Skin of body (tissue), 1 donor: ENCODE measurements at regions not wholly inside any gene's neighbourhood (a gene's known extent, or its start where the extent isn't known, plus 50 kb on each side); places are given as distances from the start of the nearest gene placed in this dataset.
"Not testable (repeated sequence)": the region's sequence is repeated elsewhere in the genome, so short reads cannot be mapped to it uniquely, and the experiment has no call there.

Experiments
- DNase-seq: peaks from one replicate; lab custom pipeline; 2025; lab: John Stamatoyannopoulos, UW

DNA sequence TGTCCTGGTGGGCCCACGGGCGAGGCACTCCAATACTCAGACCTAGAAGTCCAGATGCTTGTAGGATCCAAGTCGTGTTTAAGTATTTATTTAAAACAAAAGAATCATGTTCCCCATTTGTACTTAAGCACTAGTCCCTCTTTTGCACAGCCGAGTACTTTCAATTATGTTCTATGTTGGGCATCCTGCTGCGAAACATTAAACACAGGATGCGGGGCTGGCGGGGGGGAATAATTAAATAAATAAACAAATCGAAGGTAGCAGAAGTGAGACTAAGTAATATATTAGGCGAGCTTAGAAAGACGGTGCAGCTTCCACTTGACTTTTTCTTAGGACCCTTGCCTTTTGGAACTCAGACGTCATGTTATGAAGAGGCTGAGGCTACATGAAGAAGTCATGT is 1129.2 kb upstream of the ACO1 start:
- no peak for DNase-seq

- DNase-seq: no peak
These were observed 1124.6 kb upstream of the ACO1 start for GRCh38 chr9:31259824-31260223.

GRCh38 chr9:31272456-31273295 is 1111.8 kb upstream of the ACO1 start:
- no peak for DNase-seq

- no peak for DNase-seq
These were observed 1109.0 kb upstream of the ACO1 start for GRCh38 chr9:31275419-31275818.

DNA sequence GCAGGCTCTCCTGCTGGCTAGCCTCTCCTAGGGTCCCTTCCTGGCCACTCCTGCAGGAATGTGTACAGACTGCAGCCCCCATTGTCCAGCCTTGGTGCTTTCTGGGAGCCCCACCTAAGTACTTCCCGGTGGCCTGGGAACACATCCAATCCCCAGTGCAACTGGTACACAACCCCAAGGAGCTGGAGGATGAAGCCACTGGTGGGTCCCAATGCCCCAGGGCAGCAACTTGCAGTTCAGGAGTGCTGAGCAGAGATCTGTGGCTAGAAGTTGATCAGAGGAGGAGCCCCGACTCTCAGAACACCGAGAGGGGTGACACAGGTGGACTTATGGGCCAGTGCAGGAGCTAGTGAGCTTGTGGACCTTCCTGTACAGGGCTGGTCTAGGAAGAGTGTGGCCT is 1093.7 kb upstream of the ACO1 start:
- no peak for DNase-seq

GRCh38 chr9:31302620-31303418 is 1081.6 kb upstream of the ACO1 start:
- DNase-seq: no peak

DNA sequence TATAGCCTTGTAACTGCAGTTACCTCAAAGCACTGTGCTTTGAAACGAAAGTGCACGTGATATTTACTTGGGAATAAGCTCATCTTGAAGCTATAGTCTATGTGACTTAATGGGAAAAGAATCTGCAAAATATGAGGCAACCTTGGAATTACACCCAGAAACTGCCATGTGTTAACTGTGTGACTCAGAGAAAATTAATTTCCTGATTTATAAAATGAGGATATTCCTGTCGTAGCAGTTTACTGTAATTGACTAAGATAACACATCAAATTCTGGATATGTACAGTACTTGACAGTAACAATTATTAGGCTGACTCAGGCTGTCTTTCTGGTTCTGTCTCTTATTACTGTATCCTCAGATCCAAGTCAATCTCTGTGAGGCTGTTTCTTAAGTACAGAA is 1079.9 kb upstream of the ACO1 start:
- peak; percentile 37 for DNase-seq

DNA sequence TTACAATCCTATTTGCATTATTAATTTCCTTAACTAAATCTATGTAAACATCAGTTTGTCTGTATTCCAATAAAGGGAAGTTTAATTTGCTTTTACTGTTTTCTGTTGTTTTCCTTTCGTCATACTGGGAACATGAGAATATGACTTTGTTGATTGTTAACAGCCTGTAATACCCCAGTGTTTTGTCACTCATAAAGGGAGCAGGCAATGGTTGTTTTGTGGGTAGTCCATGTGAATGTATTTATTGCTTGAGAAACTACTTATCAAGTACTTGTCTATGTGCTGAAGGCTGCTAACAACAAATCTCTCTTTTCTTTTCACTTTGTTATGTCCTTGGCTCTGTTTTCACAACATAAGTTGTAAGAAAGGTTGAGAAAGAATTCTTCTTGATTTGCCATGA is 1070.2 kb upstream of the ACO1 start:
- DNase-seq: no peak

GRCh38 chr9:31320494-31320893 is 1063.9 kb upstream of the ACO1 start:
- DNase-seq: no peak

DNA sequence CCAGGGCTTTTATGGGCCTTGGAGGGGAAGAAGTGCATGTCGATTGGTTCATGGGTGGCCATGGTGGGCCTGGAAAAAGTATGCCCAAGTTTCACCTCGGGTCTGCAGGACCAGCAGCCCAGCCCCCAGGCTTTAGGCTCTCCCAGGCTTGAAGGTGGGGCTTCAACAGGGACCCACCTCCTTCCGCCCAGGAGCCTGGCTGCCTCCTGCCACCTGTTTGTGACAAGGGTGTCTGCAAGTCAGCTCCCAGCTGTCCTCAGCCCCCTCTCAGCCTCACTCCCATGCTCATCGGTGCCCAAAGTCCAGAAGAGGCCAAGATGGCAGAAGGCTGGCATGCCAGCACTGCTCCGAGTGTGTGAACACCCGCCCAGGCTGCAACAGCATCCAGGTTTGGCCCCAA is 1063.2 kb upstream of the ACO1 start:
- DNase-seq: no peak

DNA sequence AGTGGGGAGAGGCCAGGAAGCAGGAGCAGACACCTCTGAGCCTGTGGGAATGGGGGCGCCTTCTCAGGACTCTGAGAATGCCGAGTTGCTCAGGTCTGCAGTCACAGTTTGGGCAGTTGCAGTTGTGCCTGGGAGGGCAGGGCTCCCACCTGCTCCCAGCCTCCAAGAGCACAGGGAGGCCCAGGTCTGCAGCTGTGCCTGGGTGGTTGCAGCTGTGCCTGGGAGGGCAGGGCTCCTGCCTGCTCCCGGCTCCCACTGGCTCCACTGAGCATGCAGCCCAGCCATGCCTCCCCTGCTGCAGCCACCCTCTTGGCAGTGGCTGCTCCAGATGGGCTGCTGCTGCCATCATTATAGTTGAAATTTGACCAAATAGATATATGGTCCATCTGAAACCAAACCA is 1062.8 kb upstream of the ACO1 start:
- DNase-seq: no peak

DNA sequence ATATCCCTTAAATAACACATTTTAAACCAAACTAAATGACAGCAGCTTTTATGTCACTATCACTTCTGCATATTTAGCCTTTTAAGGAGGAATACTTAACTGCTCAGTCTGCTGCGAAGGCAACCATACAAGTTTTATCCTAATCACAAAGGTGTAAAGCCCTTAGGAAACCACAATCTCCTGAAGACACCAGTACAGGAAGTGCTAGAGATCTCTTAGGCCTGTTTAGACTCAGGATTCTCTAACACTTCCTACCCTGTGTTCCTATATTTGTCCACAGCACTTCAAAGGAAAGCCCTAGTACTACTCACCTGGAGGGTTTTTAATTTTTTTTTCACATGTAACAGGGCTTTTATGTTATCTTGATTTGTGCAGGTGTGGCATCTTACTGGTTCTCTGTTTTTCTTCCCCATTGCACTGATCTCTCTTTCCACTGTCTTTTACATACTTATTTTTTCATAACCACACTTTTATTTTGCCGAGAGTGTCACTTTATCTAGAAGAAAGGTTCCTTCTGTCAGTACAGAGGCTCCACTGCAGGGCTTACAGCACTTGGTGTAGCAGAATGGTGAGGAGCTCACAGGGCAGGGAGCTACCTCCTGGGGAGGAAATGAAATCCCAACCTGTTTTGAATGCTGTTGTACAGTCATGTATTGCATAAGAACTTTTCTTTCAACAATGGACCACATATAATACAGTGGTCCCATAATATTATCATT is 1060.6 kb upstream of the ACO1 start:
- no peak for DNase-seq

GRCh38 chr9:31325778-31326177 is 1058.7 kb upstream of the ACO1 start:
- no peak for DNase-seq

- not testable (repeated sequence) for DNase-seq
These were observed 1057.6 kb upstream of the ACO1 start for GRCh38 chr9:31326883-31327282.

GRCh38 chr9:31334837-31335528 is 1049.5 kb upstream of the ACO1 start:
- DNase-seq: no peak

- no peak for DNase-seq
These were observed 1048.8 kb upstream of the ACO1 start for GRCh38 chr9:31335529-31336234.

DNA sequence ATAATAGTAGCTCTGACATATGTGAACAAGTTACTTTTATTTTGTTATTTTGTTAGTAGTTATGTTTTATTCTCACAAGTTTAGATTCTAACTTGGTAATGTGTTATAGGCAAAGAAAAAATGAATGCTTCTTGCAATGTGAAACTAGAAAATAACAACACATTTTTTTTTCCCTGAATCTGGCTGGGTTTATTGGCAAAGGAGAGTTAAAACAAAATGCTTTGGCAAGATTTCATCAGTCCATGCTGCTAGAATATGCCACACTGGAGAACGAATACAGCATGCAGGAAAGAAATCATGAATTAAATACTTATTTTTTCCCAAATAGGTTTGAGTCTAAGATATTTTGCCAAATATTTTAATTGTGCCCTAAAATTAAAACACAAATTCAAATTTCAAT is 1048.1 kb upstream of the ACO1 start:
- DNase-seq: peak; percentile 1

DNA sequence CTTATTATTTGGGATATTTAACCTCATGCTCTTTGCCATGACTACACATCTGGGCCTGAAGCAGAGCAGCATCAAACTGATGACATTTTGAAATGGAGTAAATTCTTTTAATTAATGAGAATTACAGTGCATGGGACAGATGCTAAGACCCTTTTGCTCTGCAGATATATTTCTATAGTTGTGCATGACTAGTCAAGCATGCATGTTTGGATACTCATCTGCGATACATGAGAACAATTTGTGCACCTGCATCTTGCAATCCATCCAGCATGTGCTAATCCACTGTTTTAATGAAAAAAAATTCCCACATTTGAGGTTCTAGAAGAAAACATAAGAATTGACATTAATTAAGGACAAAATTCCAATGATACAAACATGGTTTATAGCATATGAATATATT is 1047.6 kb upstream of the ACO1 start:
- DNase-seq: no peak

DNA sequence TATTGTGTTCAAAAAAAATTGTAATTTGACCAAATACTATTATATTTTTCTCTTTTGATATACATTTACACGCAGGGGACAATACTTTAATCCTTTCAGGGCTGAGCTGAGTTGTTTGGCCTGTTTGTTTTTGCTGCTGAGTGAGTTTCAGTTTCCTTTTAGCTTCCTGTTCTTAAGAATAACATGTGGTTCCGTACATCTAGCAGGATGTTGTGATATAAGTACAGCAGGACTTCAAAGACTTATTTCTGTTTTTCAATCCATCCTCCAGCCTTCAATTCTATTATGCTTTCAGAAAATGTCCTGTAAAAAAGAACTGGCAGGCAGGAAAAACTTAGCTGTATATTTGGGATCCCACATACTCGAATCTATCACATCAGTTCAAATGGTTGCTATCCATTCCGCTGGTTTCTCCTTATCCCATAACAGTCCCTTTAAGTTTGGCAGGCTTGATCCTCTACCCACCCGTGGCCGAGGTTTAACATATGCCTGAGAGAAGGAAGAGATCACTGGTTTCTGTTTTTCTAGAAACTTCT is 1037.3 kb upstream of the ACO1 start:
- peak; percentile 32 for DNase-seq

GRCh38 chr9:31355159-31355882 is 1029.1 kb upstream of the ACO1 start:
- no peak for DNase-seq
